Osteoblast (primary cell): ENCODE measurements at regions not wholly inside any gene's neighbourhood (a gene's known extent, or its start where the extent isn't known, plus 50 kb on each side); places are given as distances from the start of the nearest gene placed in this dataset.

Source experiments
- DNase-seq: peaks from one replicate; pipeline ENCODE4 v3.0.0; 2011; ENCODE audit warnings: low spot score, mixed read lengths; ENCODE audit not compliant: insufficient read length; ENCODE audit errors: missing footprints
- H2AFZ ChIP-seq: 2 replicates; pipeline ENCODE4 v1.6.0; 2011; ENCODE audit warnings: mild to moderate bottlenecking, low read length
- H3K27ac ChIP-seq: 2 replicates; pipeline ENCODE4 v1.5.1; 2011; ENCODE audit warnings: mild to moderate bottlenecking, low read depth, low read length, moderate library complexity
- H3K27me3 ChIP-seq: 2 replicates; pipeline ENCODE4 v1.6.0; 2012; ENCODE audit warnings: mild to moderate bottlenecking, control low read depth, inconsistent platforms, low read length, moderate library complexity; ENCODE audit not compliant: insufficient read depth
- H3K36me3 ChIP-seq: 2 replicates; pipeline ENCODE4 v1.5.1; 2011; ENCODE audit warnings: mild to moderate bottlenecking, low read length, control low read depth, moderate library complexity; ENCODE audit not compliant: insufficient read depth
- H3K4me1 ChIP-seq: 2 replicates; pipeline ENCODE4 v1.5.1; 2011; ENCODE audit warnings: mild to moderate bottlenecking, low read length, control low read depth, moderate library complexity; ENCODE audit not compliant: insufficient read depth
- H3K4me2 ChIP-seq: 2 replicates; pipeline ENCODE4 v1.6.0; 2011; ENCODE audit warnings: mild to moderate bottlenecking, low read length; ENCODE audit not compliant: insufficient read depth
- H3K4me3 ChIP-seq: fragments of 200-600 bp; sonication (generic); 3 replicates; pipeline ENCODE4 v1.5.1; 2012; ENCODE audit warnings: mild to moderate bottlenecking, low read length, inconsistent platforms; ENCODE audit not compliant: insufficient read depth
- H3K79me2 ChIP-seq: 2 replicates; pipeline ENCODE4 v1.6.0; 2012; ENCODE audit warnings: mild to moderate bottlenecking, low read length, control low read depth, inconsistent platforms; ENCODE audit not compliant: insufficient read depth
- H3K9me3 ChIP-seq: 2 replicates; pipeline ENCODE4 v1.5.1; 2011; ENCODE audit warnings: low read depth, low read length, control low read depth
- H4K20me1 ChIP-seq: 2 replicates; pipeline ENCODE4 v1.6.0; 2012; ENCODE audit warnings: mild to moderate bottlenecking, low read length, control low read depth; ENCODE audit not compliant: insufficient read depth
- CTCF ChIP-seq: IDR thresholded peaks from 2 replicates; pipeline ENCODE4 v1.5.1; 2011; ENCODE audit warnings: mild to moderate bottlenecking, low read depth, low read length, moderate library complexity; ENCODE audit errors: extremely low read depth

GRCh38 chr2:45211636-45212035, 202.4 kb upstream of the SIX2 start:
- H3K4me3 ChIP-seq = no peak overlapping the region
- H4K20me1 ChIP-seq = no peaks in the 10 kb centered on the region
- H3K27me3 ChIP-seq = peaks cover 5% of the 10 kb centered on the region
- DNase-seq = no peak
- TF ChIP-seq CTCF = no peak
- H3K9me3 ChIP-seq = no peaks in the 10 kb centered on the region
- H3K79me2 ChIP-seq = no peaks in the 10 kb centered on the region
- no peak overlapping the region for H3K27ac ChIP-seq
- no peak overlapping the region for H2AFZ ChIP-seq
- H3K4me1 ChIP-seq = no peaks in the 10 kb centered on the region
- no peak overlapping the region for H3K4me2 ChIP-seq
- H3K36me3 ChIP-seq = no peaks in the 10 kb centered on the region

GRCh38 chr2:45210462-45211195, 201.4 kb upstream of the SIX2 start:
- Histone ChIP-seq H3K27ac (no peak overlapping the region), H3K4me2 (peak overlapping the region; percentile 55), H2AFZ (peak overlapping the region; percentile 6), H3K36me3 (no peaks in the 10 kb centered on the region), H4K20me1 (no peaks in the 10 kb centered on the region), H3K4me1 (no peaks in the 10 kb centered on the region), H3K4me3 (peak overlapping the region; percentile 11), H3K27me3 (peaks cover under 1% of the 10 kb centered on the region), H3K79me2 (no peaks in the 10 kb centered on the region), H3K9me3 (no peaks in the 10 kb centered on the region)
- TF ChIP-seq CTCF = no peak
- DNase-seq = no peak

- no peak for TF ChIP-seq CTCF
- no peaks in the 10 kb centered on the region for H3K36me3 ChIP-seq
- no peaks in the 10 kb centered on the region for H3K79me2 ChIP-seq
- no peaks in the 10 kb centered on the region for H3K27me3 ChIP-seq
- H3K4me3 ChIP-seq = no peak overlapping the region
- no peak for DNase-seq
- H4K20me1 ChIP-seq = no peaks in the 10 kb centered on the region
- no peak overlapping the region for H3K4me2 ChIP-seq
- no peak overlapping the region for H3K27ac ChIP-seq
- no peaks in the 10 kb centered on the region for H3K9me3 ChIP-seq
- H2AFZ ChIP-seq = no peak overlapping the region
- H3K4me1 ChIP-seq = no peaks in the 10 kb centered on the region
Observed at GRCh38 chr2:45209875-45210274, 200.6 kb upstream of the SIX2 start.

- Histone ChIP-seq H2AFZ (no peak overlapping the region), H3K4me1 (no peaks in the 10 kb centered on the region), H4K20me1 (no peaks in the 10 kb centered on the region), H3K27me3 (no peaks in the 10 kb centered on the region), H3K79me2 (no peaks in the 10 kb centered on the region), H3K4me2 (no peak overlapping the region), H3K27ac (no peak overlapping the region), H3K9me3 (no peaks in the 10 kb centered on the region), H3K4me3 (no peak overlapping the region), H3K36me3 (no peaks in the 10 kb centered on the region)
- TF ChIP-seq CTCF = no peak
- DNase-seq = no peak
Observed at GRCh38 chr2:45209302-45209701, 200.1 kb upstream of the SIX2 start.
